ENCODE measurements at regions not wholly inside any gene's neighbourhood (a gene's known extent, or its start where the extent isn't known, plus 50 kb on each side); places are given as distances from the start of the nearest gene placed in this dataset.
"Not testable (repeated sequence)": the region's sequence is repeated elsewhere in the genome, so short reads cannot be mapped to it uniquely, and the experiment has no call there.

DNA sequence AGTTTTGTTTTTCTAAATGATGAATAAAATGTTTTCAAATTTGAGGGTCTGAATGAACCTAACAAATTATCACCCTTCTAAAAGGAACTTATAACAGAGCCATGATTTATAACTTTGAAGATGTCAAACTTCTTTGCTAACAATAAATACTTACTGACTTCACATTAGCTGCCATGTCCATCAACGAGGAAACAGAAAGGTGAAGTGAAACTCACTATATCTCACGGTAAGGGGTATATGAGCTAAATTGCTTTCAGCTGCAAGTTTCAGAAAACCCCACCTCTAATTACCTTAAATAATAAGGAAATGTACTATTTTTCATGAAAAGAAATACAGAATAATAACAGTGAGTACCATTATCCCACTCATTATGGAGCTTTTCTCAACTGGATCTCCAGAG lies 350.8 kb upstream of the NT5C1B start:
- intact Hi-C loops (cut with micrococcal nuclease) = no loop called here
- H4K20me1 ChIP-seq (ENCODE audit: low read length) = no peaks in the 10 kb centered on the region
- ChIA-PET CTCF (no interaction called here), POLR2A (ENCODE audit: unreplicated experiment) (no interaction called here)
- ATAC-seq (no peak), DNase-seq (no peak)
- H3K79me2 ChIP-seq (ENCODE audit: low read length) = no peaks in the 10 kb centered on the region
- BruUV-seq (replicated peaks) = no TSS peak
- H3K4me1 ChIP-seq (ENCODE audit: insufficient read depth, low read length) = peaks cover 5% of the 10 kb centered on the region; the same call in 1 of the 2 replicates
- H3K4me2 ChIP-seq (ENCODE audit: low read length) = no peak overlapping the region
- H3K36me3 ChIP-seq (ENCODE audit: low read depth, low read length) = no peaks in the 10 kb centered on the region
- H3K27ac ChIP-seq (ENCODE audit: low read length) = no peak overlapping the region
- no peaks in the 10 kb centered on the region for H3K9me2 ChIP-seq (replicated peaks; ENCODE audit: low read length)
- H3K4me3 ChIP-seq (ENCODE audit: low read length) = no peak overlapping the region
- TF ChIP-seq EZH2 (IDR thresholded peaks at IDR 0.05; ENCODE audit: low read length, unreplicated experiment) (no peak), EZH2phosphoT487 (IDR thresholded peaks at IDR 0.05; ENCODE audit: borderline replicate concordance, low read length) (no peak)
- TF ChIP-seq, protein P1, sequence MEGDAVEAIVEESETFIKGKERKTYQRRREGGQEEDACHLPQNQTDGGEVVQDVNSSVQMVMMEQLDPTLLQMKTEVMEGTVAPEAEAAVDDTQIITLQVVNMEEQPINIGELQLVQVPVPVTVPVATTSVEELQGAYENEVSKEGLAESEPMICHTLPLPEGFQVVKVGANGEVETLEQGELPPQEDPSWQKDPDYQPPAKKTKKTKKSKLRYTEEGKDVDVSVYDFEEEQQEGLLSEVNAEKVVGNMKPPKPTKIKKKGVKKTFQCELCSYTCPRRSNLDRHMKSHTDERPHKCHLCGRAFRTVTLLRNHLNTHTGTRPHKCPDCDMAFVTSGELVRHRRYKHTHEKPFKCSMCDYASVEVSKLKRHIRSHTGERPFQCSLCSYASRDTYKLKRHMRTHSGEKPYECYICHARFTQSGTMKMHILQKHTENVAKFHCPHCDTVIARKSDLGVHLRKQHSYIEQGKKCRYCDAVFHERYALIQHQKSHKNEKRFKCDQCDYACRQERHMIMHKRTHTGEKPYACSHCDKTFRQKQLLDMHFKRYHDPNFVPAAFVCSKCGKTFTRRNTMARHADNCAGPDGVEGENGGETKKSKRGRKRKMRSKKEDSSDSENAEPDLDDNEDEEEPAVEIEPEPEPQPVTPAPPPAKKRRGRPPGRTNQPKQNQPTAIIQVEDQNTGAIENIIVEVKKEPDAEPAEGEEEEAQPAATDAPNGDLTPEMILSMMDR (conservative IDR thresholded peaks at IDR 0.05; ENCODE audit: low read depth, low read length) = no peak
- H2AFZ ChIP-seq (ENCODE audit: low read length) = no peak overlapping the region
- no peaks in the 10 kb centered on the region for H3F3A ChIP-seq (ENCODE audit: low read length, unreplicated experiment)
- H3K27me3 ChIP-seq (ENCODE audit: low read length) = no peaks in the 10 kb centered on the region
- H3K9ac ChIP-seq (ENCODE audit: low read length) = no peak overlapping the region
- H3K9me3 ChIP-seq (ENCODE audit: low read length) = no peaks in the 10 kb centered on the region

DNA sequence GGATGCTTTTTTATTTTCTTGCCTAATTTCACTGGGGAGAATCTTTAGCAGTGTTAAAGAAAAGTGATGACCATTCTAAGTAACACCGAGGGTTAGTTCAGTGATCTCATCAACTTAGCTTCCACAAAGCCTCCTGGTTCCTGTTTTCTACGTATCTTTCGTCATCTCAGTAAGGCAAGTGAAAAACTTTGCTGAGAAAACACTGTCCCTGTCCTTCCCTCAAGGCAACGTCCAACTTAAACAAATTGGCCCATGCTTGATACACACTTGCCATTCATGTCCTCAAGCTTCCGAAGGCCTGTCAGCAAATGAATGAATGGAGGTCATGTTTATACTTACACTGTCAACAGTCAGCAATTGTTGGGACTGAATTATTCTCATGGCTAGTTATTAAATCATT lies 350.4 kb upstream of the NT5C1B start:
- H3K9me2 ChIP-seq (replicated peaks; ENCODE audit: low read length); H3K4me2 ChIP-seq (ENCODE audit: low read length); CTCF ChIA-PET; H2AFZ ChIP-seq (ENCODE audit: low read length); POLR2A ChIA-PET (ENCODE audit: unreplicated experiment); H3K9ac ChIP-seq (ENCODE audit: low read length); DNase-seq; H3F3A ChIP-seq (ENCODE audit: low read length, unreplicated experiment); ATAC-seq; H4K20me1 ChIP-seq (ENCODE audit: low read length); H3K27ac ChIP-seq (ENCODE audit: low read length); H3K27me3 ChIP-seq (ENCODE audit: low read length); H3K4me3 ChIP-seq (ENCODE audit: low read length); H3K36me3 ChIP-seq (ENCODE audit: low read depth, low read length); H3K4me1 ChIP-seq (ENCODE audit: insufficient read depth, low read length); H3K79me2 ChIP-seq (ENCODE audit: low read length); intact Hi-C loops (cut with micrococcal nuclease); BruUV-seq (replicated peaks); H3K9me3 ChIP-seq (ENCODE audit: low read length): not testable (repeated sequence)

DNA sequence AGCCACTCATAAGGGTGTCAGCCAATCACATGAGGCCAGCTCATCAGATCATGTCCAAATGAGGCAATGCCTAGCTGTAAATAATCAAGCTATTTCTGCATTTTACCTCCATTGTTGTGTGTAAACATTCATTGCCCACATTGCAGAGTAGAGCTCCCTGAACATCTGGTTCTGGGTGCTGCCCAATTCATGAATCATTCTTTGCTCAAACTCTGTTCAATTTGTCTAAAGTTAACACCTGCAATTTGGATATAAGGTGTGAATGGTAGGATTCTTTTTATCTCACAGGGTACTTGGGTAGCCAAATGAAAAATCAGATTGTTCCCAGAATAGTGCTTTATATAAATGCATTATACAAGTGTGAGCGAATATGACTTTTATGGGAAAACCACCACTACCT lies 345.5 kb upstream of the NT5C1B start:
- no peaks in the 10 kb centered on the region for H3F3A ChIP-seq (ENCODE audit: low read length, unreplicated experiment)
- DNase-seq (no peak), ATAC-seq (no peak)
- H2AFZ ChIP-seq (ENCODE audit: low read length) = no peak overlapping the region
- H3K36me3 ChIP-seq (ENCODE audit: low read depth, low read length) = no peaks in the 10 kb centered on the region
- no peaks in the 10 kb centered on the region for H3K27me3 ChIP-seq (ENCODE audit: low read length)
- H3K9ac ChIP-seq (ENCODE audit: low read length) = no peak overlapping the region
- H4K20me1 ChIP-seq (ENCODE audit: low read length) = no peaks in the 10 kb centered on the region
- no peak for TF ChIP-seq EZH2phosphoT487 (IDR thresholded peaks at IDR 0.05; ENCODE audit: borderline replicate concordance, low read length)
- TF ChIP-seq EZH2 (IDR thresholded peaks at IDR 0.05; ENCODE audit: low read length, unreplicated experiment) = no peak
- TF ChIP-seq, protein P1 (conservative IDR thresholded peaks at IDR 0.05; ENCODE audit: low read depth, low read length) = no peak
- POLR2A ChIA-PET (ENCODE audit: unreplicated experiment) = no interaction called here
- no peaks in the 10 kb centered on the region for H3K9me3 ChIP-seq (ENCODE audit: low read length)
- CTCF ChIA-PET = no interaction called here
- no peaks in the 10 kb centered on the region for H3K4me1 ChIP-seq (ENCODE audit: insufficient read depth, low read length)
- H3K4me2 ChIP-seq (ENCODE audit: low read length) = no peak overlapping the region
- intact Hi-C loops (cut with micrococcal nuclease) = no loop called here
- BruUV-seq (replicated peaks) = no TSS peak
- no peaks in the 10 kb centered on the region for H3K9me2 ChIP-seq (replicated peaks; ENCODE audit: low read length)
- H3K79me2 ChIP-seq (ENCODE audit: low read length) = no peaks in the 10 kb centered on the region
- no peak overlapping the region for H3K27ac ChIP-seq (ENCODE audit: low read length)
- H3K4me3 ChIP-seq (ENCODE audit: low read length) = no peak overlapping the region
